K562 (cell line): ENCODE measurements at regions not wholly inside any gene's neighbourhood (a gene's known extent, or its start where the extent isn't known, plus 50 kb on each side); places are given as distances from the start of the nearest gene placed in this dataset.

ENCODE experiments used
- ATAC-seq: fragments of 200-7000 bp; cut with Tn5 transposase; 3 replicates; pipeline ENCODE4 v1.9.1; 2020; ENCODE audit warnings: moderate library complexity
- BruUV-seq: library from RNA; stranded (reverse); fragments of 400-500 nt; replicated peaks from 2 replicates; lab custom pipeline; 2021; lab: Mats Ljungman, UMichigan
- CTCF ChIA-PET: fragments of 300-600 bp; formaldehyde crosslinking; extraction: SDS; loops from one replicate; lab custom pipeline; 2021; ENCODE audit warnings: low intra/inter-chr PET ratio; lab: Yijun Ruan, JAX
- POLR2A ChIA-PET: fragments of 300-600, 350-650 bp; sonication (Branson Sonifier 250); formaldehyde crosslinking; extraction: SDS; loops from one replicate; lab custom pipeline; 2021; ENCODE audit warnings: antibody characterized with exemption, inconsistent platforms; lab: Yijun Ruan, JAX
- DNase-seq, 4 experiments: peaks; one replicate each; pipeline versions ENCODE4 v3.0.0 to v3.0.0-alpha.2; 2011 to 2018; ENCODE audit warnings: low spot score in 3 of 4, mixed read lengths in 3 of 4; ENCODE audit errors: extremely low read depth in 1 of 4
- FAIRE-seq: peaks from 2 replicates; lab custom pipeline; 2011; peaks lifted over from hg19 to GRCh38; lab: Jason Lieb, UNC
- H2AFZ ChIP-seq: 2 replicates; pipeline ENCODE4 v1.6.0; 2011; ENCODE audit warnings: low read depth, low read length, control low read depth, inconsistent platforms
- H3K27ac ChIP-seq: fragments of 200-600 bp; 3 replicates; pipeline ENCODE4 v1.8.0; 2011; ENCODE audit warnings: low read depth, mild to moderate bottlenecking, control low read depth, inconsistent platforms, low read length, moderate library complexity, mixed read lengths; ENCODE audit errors: extremely low read depth
- H3K27me3 ChIP-seq, 2 experiments: fragments of 300-600 bp in 1 of 2; 2 replicates in 1 of 2; 3 replicates in 1 of 2; pipeline versions ENCODE4 v1.6.0 to v1.8.0; 2011; ENCODE audit warnings: inconsistent platforms in 2 of 2, low read length in 2 of 2, mild to moderate bottlenecking in 1 of 2, mixed read lengths in 1 of 2, moderate library complexity in 1 of 2; ENCODE audit not compliant: control insufficient read depth in 2 of 2, insufficient read depth in 2 of 2
- H3K36me3 ChIP-seq: fragments of 300-600 bp; 3 replicates; pipeline ENCODE4 v1.8.0; 2011; ENCODE audit warnings: mild to moderate bottlenecking, low read length, inconsistent platforms; ENCODE audit not compliant: control insufficient read depth, insufficient read depth
- H3K4me1 ChIP-seq, 2 experiments: fragments of 200-600 bp in 1 of 2; replicated peaks in 1 of 2; 2 replicates in 1 of 2; 3 replicates in 1 of 2; pipeline versions ENCODE4 v1.5.1 to v1.8.0; 2011; ENCODE audit warnings: inconsistent platforms in 2 of 2, low read length in 2 of 2, mild to moderate bottlenecking in 1 of 2, mixed read lengths in 1 of 2, moderate library complexity in 1 of 2; ENCODE audit not compliant: control insufficient read depth in 2 of 2, insufficient read depth in 2 of 2
- H3K4me2 ChIP-seq: 2 replicates; pipeline ENCODE4 v1.6.1; 2011; ENCODE audit warnings: low read length, control low read depth, inconsistent platforms, mixed read lengths; ENCODE audit not compliant: insufficient read depth
- H3K4me3 ChIP-seq: fragments of 200-600 bp; sonication (generic), shearing (Covaris generic); 2 replicates; pipeline ENCODE4 v1.5.1; 2016; ENCODE audit warnings: control low read depth, inconsistent platforms
- H3K79me2 ChIP-seq: fragments of 200-600 bp; 3 replicates; pipeline ENCODE4 v1.8.0; 2011; ENCODE audit warnings: low read length, inconsistent platforms; ENCODE audit not compliant: control insufficient read depth, insufficient read depth
- H3K9ac ChIP-seq, 2 experiments: 2 replicates each; pipeline versions ENCODE4 v1.6.0 to v1.6.1; 2011; ENCODE audit warnings: low read depth in 2 of 2, low read length in 2 of 2, control low read depth in 1 of 2, inconsistent platforms in 1 of 2, mild to moderate bottlenecking in 1 of 2, mixed read lengths in 1 of 2; ENCODE audit not compliant: insufficient read depth in 1 of 2
- H3K9me1 ChIP-seq: one replicate; pipeline ENCODE4 v1.6.0; 2011; ENCODE audit warnings: inconsistent platforms, mild to moderate bottlenecking, low read length, moderate library complexity; ENCODE audit not compliant: control insufficient read depth, insufficient read depth
- H3K9me3 ChIP-seq: replicated peaks from 2 replicates; pipeline ENCODE4 v1.5.1; 2011; ENCODE audit warnings: low read depth, low read length, inconsistent platforms; ENCODE audit not compliant: control insufficient read depth, insufficient read depth
- H4K20me1 ChIP-seq: replicated peaks from 2 replicates; pipeline ENCODE4 v1.6.1; 2011; ENCODE audit warnings: low read length, inconsistent platforms, mixed read lengths; ENCODE audit not compliant: control insufficient read depth, insufficient read depth
- BRD4 ChIP-seq: fragments of 200-600 bp; sonication (generic); IDR thresholded peaks from 2 replicates; pipeline ENCODE4 v1.6.1; 2017; ENCODE audit warnings: inconsistent platforms
- CBX1 ChIP-seq: sonication (generic); IDR thresholded peaks from 2 replicates; pipeline ENCODE4 v1.6.1; 2016; ENCODE audit warnings: antibody characterized with exemption, low read depth, mild to moderate bottlenecking
- MTA2 ChIP-seq: fragments of 450-650 bp; IDR thresholded peaks from 2 replicates; pipeline ENCODE4 v1.6.1; 2016; ENCODE audit warnings: low read depth
- TAF15 ChIP-seq: fragments of 200-400 bp; formaldehyde crosslinking; IDR thresholded peaks from 2 replicates; pipeline ENCODE4 v1.6.1; 2017; ENCODE audit warnings: mild to moderate bottlenecking, low read depth, low read length, moderate library complexity
- WGBS: fragments of 100-300 bp; shearing (Covaris generic); methylation state at CpG from one replicate; pipeline ENCODE4 v1.1.6; 2016; ENCODE audit warnings: low coverage, mixed read lengths; ENCODE audit not compliant: insufficient coverage; ENCODE audit errors: missing lambda C conversion rate; 5-methylcytosine and 5-hydroxymethylcytosine counted together
- in situ Hi-C: fragments of 300-500 bp; cut with MboI; formaldehyde crosslinking; loops from 4 replicates; pipeline ENCODE4 v1.15.0; 2018; ENCODE audit warnings: inconsistent platforms, mixed read lengths
- intact Hi-C: fragments of 100-400 bp; cut with micrococcal nuclease; formaldehyde crosslinking; loops from 2 replicates; pipeline ENCODE4 v1.14.2; 2022
- TF ChIP-seq, protein P1 (sequence below): fragments of 450-650 bp; IDR thresholded peaks from 2 replicates; pipeline ENCODE4 v1.6.1; 2016; ENCODE audit warnings: mild to moderate bottlenecking, moderate library complexity

GRCh38 chr9:108360304-108360703, 495.5 kb downstream of the ACTL7B start:
- CTCF ChIA-PET = no interaction called here
- Histone ChIP-seq H3K4me2 (no peak overlapping the region), H2AFZ (no peak overlapping the region), H3K79me2 (no peaks in the 10 kb centered on the region), H3K9me1 (no peaks in the 10 kb centered on the region), H3K4me1 (no peaks in the 10 kb centered on the region), H3K27ac (no peak overlapping the region), H3K9me3 (no peaks in the 10 kb centered on the region), H3K36me3 (no peaks in the 10 kb centered on the region), H3K9ac (no peak overlapping the region), H3K4me3 (no peak overlapping the region), H4K20me1 (no peaks in the 10 kb centered on the region), H3K27me3 (no peaks in the 10 kb centered on the region)
- BruUV-seq = no TSS peak
- in situ Hi-C loops = no loop called here
- 2% methylated on average over 3 of the region's 3 CpGs for WGBS
- POLR2A ChIA-PET = no interaction called here
- ATAC-seq = no peak
- no peak for FAIRE-seq
- intact Hi-C loops = no loop called here
- DNase-seq = no peak
- TF ChIP-seq BRD4 = no peak
- no peak for TF ChIP-seq TAF15
- TF ChIP-seq, protein P1, sequence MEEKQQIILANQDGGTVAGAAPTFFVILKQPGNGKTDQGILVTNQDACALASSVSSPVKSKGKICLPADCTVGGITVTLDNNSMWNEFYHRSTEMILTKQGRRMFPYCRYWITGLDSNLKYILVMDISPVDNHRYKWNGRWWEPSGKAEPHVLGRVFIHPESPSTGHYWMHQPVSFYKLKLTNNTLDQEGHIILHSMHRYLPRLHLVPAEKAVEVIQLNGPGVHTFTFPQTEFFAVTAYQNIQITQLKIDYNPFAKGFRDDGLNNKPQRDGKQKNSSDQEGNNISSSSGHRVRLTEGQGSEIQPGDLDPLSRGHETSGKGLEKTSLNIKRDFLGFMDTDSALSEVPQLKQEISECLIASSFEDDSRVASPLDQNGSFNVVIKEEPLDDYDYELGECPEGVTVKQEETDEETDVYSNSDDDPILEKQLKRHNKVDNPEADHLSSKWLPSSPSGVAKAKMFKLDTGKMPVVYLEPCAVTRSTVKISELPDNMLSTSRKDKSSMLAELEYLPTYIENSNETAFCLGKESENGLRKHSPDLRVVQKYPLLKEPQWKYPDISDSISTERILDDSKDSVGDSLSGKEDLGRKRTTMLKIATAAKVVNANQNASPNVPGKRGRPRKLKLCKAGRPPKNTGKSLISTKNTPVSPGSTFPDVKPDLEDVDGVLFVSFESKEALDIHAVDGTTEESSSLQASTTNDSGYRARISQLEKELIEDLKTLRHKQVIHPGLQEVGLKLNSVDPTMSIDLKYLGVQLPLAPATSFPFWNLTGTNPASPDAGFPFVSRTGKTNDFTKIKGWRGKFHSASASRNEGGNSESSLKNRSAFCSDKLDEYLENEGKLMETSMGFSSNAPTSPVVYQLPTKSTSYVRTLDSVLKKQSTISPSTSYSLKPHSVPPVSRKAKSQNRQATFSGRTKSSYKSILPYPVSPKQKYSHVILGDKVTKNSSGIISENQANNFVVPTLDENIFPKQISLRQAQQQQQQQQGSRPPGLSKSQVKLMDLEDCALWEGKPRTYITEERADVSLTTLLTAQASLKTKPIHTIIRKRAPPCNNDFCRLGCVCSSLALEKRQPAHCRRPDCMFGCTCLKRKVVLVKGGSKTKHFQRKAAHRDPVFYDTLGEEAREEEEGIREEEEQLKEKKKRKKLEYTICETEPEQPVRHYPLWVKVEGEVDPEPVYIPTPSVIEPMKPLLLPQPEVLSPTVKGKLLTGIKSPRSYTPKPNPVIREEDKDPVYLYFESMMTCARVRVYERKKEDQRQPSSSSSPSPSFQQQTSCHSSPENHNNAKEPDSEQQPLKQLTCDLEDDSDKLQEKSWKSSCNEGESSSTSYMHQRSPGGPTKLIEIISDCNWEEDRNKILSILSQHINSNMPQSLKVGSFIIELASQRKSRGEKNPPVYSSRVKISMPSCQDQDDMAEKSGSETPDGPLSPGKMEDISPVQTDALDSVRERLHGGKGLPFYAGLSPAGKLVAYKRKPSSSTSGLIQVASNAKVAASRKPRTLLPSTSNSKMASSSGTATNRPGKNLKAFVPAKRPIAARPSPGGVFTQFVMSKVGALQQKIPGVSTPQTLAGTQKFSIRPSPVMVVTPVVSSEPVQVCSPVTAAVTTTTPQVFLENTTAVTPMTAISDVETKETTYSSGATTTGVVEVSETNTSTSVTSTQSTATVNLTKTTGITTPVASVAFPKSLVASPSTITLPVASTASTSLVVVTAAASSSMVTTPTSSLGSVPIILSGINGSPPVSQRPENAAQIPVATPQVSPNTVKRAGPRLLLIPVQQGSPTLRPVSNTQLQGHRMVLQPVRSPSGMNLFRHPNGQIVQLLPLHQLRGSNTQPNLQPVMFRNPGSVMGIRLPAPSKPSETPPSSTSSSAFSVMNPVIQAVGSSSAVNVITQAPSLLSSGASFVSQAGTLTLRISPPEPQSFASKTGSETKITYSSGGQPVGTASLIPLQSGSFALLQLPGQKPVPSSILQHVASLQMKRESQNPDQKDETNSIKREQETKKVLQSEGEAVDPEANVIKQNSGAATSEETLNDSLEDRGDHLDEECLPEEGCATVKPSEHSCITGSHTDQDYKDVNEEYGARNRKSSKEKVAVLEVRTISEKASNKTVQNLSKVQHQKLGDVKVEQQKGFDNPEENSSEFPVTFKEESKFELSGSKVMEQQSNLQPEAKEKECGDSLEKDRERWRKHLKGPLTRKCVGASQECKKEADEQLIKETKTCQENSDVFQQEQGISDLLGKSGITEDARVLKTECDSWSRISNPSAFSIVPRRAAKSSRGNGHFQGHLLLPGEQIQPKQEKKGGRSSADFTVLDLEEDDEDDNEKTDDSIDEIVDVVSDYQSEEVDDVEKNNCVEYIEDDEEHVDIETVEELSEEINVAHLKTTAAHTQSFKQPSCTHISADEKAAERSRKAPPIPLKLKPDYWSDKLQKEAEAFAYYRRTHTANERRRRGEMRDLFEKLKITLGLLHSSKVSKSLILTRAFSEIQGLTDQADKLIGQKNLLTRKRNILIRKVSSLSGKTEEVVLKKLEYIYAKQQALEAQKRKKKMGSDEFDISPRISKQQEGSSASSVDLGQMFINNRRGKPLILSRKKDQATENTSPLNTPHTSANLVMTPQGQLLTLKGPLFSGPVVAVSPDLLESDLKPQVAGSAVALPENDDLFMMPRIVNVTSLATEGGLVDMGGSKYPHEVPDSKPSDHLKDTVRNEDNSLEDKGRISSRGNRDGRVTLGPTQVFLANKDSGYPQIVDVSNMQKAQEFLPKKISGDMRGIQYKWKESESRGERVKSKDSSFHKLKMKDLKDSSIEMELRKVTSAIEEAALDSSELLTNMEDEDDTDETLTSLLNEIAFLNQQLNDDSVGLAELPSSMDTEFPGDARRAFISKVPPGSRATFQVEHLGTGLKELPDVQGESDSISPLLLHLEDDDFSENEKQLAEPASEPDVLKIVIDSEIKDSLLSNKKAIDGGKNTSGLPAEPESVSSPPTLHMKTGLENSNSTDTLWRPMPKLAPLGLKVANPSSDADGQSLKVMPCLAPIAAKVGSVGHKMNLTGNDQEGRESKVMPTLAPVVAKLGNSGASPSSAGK = no peak
- TF ChIP-seq MTA2 = no peak
- no peak for TF ChIP-seq CBX1
